Epidermal melanocyte (primary cell): ENCODE measurements at regions not wholly inside any gene's neighbourhood (a gene's known extent, or its start where the extent isn't known, plus 50 kb on each side); places are given as distances from the start of the nearest gene placed in this dataset.
"Not testable (repeated sequence)": the region's sequence is repeated elsewhere in the genome, so short reads cannot be mapped to it uniquely, and the experiment has no call there.

Source experiments
- DNase-seq: peaks from one replicate; pipeline ENCODE4 v3.0.0; 2011; ENCODE audit warnings: low spot score; ENCODE audit not compliant: insufficient read length

DNA sequence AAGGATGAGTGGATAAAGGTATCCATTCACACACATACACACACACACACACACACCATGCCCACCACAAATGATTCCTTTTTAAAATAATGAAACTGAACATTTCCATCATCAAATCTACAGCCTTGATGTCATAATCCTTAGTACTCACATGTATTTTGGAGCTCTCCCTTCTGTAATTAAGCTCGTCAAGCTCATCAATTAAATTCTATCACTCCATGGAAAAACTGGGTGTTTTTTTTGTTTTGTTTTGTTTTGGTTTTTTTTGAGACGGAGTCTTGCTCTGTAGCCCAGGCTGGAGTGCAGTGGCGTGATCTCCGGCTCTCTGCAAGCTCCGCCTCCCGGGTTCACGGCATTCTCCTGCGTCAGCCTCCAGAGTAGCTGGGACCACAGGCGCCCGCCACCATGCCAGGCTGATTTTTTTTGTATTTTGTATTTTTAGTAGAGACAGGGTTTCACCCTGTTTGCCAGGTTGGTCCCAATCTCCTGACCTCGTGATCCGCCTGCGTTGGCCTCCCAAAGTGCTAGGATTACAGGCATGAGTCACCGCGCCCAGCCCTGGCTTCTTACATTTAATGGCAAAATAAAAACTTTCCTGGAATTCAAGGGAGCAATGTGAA lies 78.6 kb upstream of the RGPD4 start:
- DNase-seq = no peak

GRCh38 chr2:107751936-107752335 lies 74.8 kb upstream of the RGPD4 start:
- DNase-seq = no peak

DNA sequence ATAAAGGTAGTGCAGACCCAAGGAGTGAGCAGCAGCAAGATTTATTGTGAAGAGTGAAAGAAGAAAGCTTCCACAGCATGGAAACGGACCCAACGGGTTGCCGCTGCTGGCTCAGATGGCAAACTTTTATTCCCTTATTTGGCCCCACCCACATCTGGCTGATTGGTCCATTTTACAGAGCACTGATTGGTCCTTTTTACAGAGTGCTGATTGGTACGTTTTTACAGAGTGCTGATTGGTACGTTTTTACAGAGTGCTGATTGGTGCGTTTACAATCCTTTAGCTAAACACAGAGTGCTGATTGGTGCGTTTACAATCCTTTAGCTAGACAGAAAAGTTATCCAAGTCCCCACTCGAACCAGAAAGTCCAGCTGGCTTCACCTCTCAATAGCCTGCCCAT lies 72.9 kb upstream of the RGPD4 start:
- DNase-seq = not testable (repeated sequence)

- DNase-seq = no peak
Observed at GRCh38 chr2:107757223-107757622, 69.5 kb upstream of the RGPD4 start.

GRCh38 chr2:107760620-107761364 lies 65.9 kb upstream of the RGPD4 start:
- no peak for DNase-seq

DNA sequence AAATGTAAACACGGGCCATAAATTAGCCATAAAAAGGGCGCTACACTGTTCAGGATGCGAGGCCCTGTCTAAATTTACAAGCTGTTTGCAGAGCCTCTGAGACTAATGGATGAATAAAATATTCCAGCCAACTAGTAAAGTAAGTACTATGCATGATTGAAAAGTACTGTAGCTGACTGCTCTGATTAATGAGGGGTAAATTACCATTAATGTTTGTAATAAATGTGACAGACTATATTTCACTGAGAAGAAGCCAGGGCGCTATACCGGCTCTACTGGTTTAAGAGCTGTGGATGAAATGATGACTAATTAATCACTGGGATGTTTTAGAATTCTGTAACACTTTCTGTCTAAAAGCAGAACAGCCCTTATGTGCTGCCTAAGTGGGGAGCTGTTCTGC lies 54.3 kb upstream of the RGPD4 start:
- DNase-seq = no peak

DNA sequence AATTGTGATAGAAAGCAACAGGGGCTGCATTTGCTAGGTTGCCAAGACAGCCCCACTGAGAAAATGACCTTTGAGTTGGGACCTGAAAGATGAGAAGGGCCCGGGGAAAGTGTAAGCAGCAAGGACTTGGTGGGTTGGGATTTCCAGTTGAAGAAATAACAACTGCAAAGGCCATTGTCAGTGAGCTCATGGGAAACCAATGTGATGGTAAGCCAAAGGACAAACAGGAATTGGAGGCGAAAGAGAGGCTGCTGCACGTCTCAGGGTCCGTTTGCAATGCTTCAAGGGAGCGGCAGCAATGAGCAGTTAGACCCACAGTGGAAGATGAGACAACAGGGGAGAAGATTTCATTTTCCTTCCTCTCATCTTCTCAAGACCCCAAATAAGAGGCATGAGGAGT lies 51.5 kb upstream of the RGPD4 start:
- DNase-seq = no peak

DNA sequence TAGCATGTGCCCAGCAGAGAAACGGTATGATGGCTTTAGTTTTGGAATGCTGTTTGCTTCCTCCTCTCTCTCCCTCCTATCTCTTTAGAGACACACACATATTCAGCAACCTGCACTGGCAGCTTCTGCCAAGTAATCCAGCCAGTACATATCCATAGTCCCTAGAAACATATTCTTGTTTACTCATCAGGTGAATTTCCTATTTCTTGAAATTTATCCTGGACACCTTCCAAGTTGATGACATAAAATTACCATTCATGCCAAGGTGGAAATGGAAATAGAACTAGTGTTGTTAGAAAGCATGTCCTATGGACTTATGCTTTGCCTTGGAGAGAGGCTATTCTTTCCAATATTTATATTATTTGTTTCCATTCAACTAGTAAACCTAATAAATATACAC lies 50.9 kb upstream of the RGPD4 start:
- DNase-seq = no peak

- no peak for DNase-seq
Observed at GRCh38 chr2:107776362-107776761, 50.3 kb upstream of the RGPD4 start.
